ENCODE measurements at regions not wholly inside any gene's neighbourhood (a gene's known extent, or its start where the extent isn't known, plus 50 kb on each side); places are given as distances from the start of the nearest gene placed in this dataset.

DNA sequence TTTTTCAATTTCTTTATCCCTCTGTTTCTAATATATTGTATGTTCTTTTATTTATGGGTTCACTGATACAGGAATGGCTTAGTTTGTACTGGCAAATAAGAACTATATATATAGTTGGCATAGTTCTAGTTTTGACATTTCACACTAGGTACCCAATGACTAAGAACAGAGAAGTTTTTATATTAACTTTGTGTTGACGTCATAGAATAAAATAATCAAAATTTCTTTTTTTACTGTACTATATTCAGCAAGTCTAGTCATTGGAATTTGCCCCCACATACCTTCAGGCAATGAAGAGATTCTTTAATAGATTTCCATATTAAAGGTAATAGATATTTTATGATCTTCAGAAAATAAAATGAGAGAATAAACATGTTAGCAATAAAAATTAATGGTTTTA, 713.2 kb downstream of the NOVA1 start:
- TF ChIP-seq, protein P1, sequence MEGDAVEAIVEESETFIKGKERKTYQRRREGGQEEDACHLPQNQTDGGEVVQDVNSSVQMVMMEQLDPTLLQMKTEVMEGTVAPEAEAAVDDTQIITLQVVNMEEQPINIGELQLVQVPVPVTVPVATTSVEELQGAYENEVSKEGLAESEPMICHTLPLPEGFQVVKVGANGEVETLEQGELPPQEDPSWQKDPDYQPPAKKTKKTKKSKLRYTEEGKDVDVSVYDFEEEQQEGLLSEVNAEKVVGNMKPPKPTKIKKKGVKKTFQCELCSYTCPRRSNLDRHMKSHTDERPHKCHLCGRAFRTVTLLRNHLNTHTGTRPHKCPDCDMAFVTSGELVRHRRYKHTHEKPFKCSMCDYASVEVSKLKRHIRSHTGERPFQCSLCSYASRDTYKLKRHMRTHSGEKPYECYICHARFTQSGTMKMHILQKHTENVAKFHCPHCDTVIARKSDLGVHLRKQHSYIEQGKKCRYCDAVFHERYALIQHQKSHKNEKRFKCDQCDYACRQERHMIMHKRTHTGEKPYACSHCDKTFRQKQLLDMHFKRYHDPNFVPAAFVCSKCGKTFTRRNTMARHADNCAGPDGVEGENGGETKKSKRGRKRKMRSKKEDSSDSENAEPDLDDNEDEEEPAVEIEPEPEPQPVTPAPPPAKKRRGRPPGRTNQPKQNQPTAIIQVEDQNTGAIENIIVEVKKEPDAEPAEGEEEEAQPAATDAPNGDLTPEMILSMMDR (IDR thresholded peaks at IDR 0.05) = no peak
- TF ChIP-seq EP300 (IDR thresholded peaks at IDR 0.05) (no peak), POLR2A (IDR thresholded peaks at IDR 0.05) (no peak)

Data from ovary (tissue), 3 donors.